IPS-20b (cell line): ENCODE measurements at regions not wholly inside any gene's neighbourhood (a gene's known extent, or its start where the extent isn't known, plus 50 kb on each side); places are given as distances from the start of the nearest gene placed in this dataset.

Experiments used
- H3K27ac ChIP-seq: one replicate; pipeline ENCODE4 v1.5.1; 2013; ENCODE audit warnings: low read length
- H3K27me3 ChIP-seq: 2 replicates; pipeline ENCODE4 v1.6.1; 2013; ENCODE audit warnings: mild to moderate bottlenecking, low read length, inconsistent platforms; ENCODE audit not compliant: insufficient read depth
- H3K36me3 ChIP-seq: 2 replicates; pipeline ENCODE4 v1.6.1; 2013; ENCODE audit warnings: low read depth, mild to moderate bottlenecking, inconsistent platforms, low read length, moderate library complexity; ENCODE audit not compliant: insufficient read depth
- H3K4me1 ChIP-seq: 2 replicates; pipeline ENCODE4 v1.6.1; 2013; ENCODE audit warnings: mild to moderate bottlenecking, control low read depth, inconsistent platforms, low read length, moderate library complexity; ENCODE audit not compliant: insufficient read depth
- H3K4me3 ChIP-seq: 2 replicates; pipeline ENCODE4 v1.5.1; 2013; ENCODE audit warnings: mild to moderate bottlenecking, low read length, inconsistent platforms
- H3K9ac ChIP-seq: 2 replicates; pipeline ENCODE4 v1.6.1; 2013; ENCODE audit warnings: low read depth, mild to moderate bottlenecking, inconsistent platforms, low read length, moderate library complexity
- H3K9me3 ChIP-seq: 2 replicates; pipeline ENCODE4 v1.6.1; 2013; ENCODE audit warnings: mild to moderate bottlenecking, low read depth, low read length, inconsistent platforms; ENCODE audit not compliant: insufficient read depth

DNA sequence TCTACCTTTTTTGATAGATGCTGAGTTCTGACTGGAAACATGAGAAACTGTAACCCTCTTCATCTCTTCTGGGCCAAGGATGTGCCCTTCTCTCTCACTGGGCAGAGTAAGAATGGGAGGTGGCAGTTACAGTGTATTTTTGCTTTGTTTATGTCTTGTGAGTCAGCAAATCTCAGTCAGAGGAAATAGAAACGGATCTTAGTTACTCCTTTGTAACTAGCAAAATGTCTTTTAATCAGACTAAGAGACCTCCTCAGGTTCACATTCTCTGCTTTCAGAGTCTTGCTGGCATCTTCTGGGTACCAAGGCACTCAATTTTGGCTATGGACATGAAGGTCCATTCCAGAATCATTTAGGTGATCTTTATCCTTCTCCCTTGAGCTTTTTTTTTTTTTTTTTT, 70.9 kb downstream of the HHEX start:
- no peaks in the 10 kb centered on the region for H3K36me3 ChIP-seq
- H3K9me3 ChIP-seq = no peaks in the 10 kb centered on the region
- H3K4me1 ChIP-seq = peaks cover 7% of the 10 kb centered on the region
- no peaks in the 10 kb centered on the region for H3K27me3 ChIP-seq
- H3K9ac ChIP-seq = no peak overlapping the region
- H3K27ac ChIP-seq = no peak overlapping the region
- no peak overlapping the region for H3K4me3 ChIP-seq

DNA sequence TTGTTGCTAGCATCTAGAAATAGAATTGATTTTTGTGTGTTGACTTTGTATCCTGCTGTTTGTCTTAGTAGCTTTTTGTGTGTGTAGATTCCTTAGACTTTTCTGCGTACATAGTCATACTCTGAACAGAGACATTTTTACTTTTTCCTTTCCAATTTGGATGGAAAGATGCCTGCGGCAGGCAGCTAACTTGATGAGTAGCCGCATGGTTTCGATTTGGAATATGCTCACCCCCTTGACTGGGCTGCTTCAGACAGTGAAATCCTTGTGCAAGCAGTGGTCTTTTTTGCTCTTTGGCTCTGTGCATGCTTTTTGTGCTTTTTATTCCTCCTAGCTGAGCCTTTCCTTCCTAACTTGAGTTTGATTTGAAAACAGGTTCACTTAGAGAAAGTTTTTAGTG, 71.8 kb downstream of the HHEX start:
- Histone ChIP-seq H3K9me3 (no peaks in the 10 kb centered on the region), H3K9ac (no peak overlapping the region), H3K27ac (no peak overlapping the region), H3K36me3 (no peaks in the 10 kb centered on the region), H3K4me3 (no peak overlapping the region), H3K4me1 (peaks cover 4% of the 10 kb centered on the region), H3K27me3 (no peaks in the 10 kb centered on the region)

DNA sequence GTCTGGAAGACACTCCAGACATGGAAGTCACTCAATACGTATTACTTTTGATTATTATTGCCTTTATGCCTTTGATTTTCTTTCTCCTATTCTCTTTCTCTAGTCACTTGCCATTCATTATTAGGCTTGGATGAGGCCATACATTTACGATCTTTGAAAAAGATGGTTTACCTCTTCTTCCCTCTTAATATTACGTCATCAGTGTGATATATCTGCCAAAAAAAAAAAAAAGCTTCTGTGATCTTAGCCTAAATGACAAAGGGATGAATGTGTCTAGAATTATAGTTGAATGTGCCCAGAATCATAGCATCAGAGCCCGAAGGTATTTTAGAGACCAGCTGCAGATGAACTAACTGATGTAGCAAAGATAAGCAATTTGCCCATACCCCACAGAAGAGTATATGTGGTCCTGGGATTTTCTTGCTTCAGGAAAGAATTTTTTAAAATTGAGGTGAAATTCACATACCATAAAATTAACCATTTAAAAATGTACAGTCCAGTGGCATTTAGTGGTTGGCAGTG, 73.9 kb downstream of the HHEX start:
- H3K9ac ChIP-seq = no peak overlapping the region
- H3K36me3 ChIP-seq = no peaks in the 10 kb centered on the region
- H3K27me3 ChIP-seq = no peaks in the 10 kb centered on the region
- H3K4me1 ChIP-seq = no peaks in the 10 kb centered on the region
- H3K9me3 ChIP-seq = no peaks in the 10 kb centered on the region
- H3K27ac ChIP-seq = no peak overlapping the region
- H3K4me3 ChIP-seq = no peak overlapping the region

DNA sequence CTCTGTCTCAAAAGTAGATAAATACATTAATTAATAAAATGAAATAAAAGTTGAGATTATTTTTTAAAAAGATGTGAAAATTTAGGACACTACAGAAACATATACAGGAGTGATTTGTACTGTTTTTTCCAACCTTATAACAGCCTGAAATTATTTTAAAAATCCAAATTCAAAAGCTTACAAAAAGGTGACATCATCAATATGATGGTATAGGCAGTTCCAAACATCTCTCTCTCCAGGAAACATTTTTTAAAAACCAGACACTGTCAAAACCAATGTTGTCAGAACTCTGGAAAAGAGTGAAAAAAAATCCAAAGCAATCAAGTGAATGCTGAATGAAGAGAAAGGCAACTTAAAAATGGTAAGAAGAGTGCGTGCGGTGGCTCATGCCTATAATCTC, 76.7 kb downstream of the HHEX start:
- Histone ChIP-seq H3K27ac (no peak overlapping the region), H3K9ac (no peak overlapping the region), H3K36me3 (no peaks in the 10 kb centered on the region), H3K9me3 (no peaks in the 10 kb centered on the region), H3K27me3 (no peaks in the 10 kb centered on the region), H3K4me3 (no peak overlapping the region), H3K4me1 (no peaks in the 10 kb centered on the region)

DNA sequence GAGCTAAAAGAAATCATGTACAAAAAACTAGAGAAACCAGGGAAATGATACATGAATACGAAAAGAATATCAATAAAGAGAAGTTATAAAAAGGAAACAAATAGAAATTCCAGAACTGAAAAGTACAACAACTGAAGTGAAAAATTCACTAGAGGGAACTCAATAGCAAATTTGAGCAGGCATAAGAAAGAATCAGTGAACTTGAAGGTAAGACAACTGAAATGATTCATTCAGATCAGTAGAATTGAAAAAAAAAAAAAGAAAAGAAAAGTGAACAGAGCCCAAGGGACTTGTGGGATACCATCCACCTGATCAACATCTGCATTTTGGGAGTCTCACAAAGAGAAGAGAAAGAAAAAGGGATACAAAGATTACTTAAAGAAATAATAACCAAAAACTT, 78.3 kb downstream of the HHEX start:
- Histone ChIP-seq H3K27me3 (no peaks in the 10 kb centered on the region), H3K4me1 (no peaks in the 10 kb centered on the region), H3K4me3 (no peak overlapping the region), H3K36me3 (no peaks in the 10 kb centered on the region), H3K9me3 (no peaks in the 10 kb centered on the region), H3K9ac (no peak overlapping the region), H3K27ac (no peak overlapping the region)

DNA sequence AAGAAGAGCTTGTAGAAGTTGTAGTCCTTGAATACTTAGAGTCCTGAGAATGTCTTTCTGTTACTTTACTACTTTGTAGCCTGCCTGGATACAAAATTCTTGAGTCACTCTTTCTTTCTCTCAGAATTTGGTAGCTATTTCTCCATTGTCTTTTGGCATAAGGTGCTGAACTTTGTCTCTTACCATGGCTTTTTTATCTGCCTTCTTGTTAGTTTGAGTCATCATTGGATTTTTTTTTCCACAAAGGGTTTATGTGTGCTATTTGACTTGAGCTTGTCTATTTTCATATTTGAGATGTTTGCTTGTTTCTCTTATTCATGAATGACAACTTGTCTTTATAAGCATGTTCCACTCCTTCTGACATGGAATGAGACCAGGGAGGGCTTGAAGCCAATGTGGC, 74.5 kb upstream of the EXOC6 start:
- H3K9me3 ChIP-seq = no peaks in the 10 kb centered on the region
- H3K9ac ChIP-seq = no peak overlapping the region
- H3K4me1 ChIP-seq = no peaks in the 10 kb centered on the region
- H3K27ac ChIP-seq = no peak overlapping the region
- H3K4me3 ChIP-seq = no peak overlapping the region
- H3K36me3 ChIP-seq = no peaks in the 10 kb centered on the region
- no peaks in the 10 kb centered on the region for H3K27me3 ChIP-seq

DNA sequence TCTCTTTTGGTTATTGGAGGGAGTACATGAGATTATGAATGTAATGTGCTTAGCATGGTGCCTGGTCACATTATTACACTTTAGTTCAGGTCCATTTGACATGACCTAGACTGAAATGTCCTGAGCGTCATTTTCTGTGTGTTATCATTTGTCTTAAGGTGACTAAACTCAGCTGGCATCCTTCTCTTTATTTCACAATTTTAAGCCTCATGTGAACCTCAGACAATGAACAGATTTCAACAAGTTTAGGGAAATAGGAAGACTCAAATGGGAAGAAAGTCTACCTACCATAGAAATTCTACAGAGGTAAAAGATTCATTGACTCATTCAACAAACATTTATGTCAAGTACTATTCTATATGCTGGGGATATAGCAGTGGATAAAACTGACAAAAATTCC, 70.2 kb upstream of the EXOC6 start:
- Histone ChIP-seq H3K27ac (no peak overlapping the region), H3K4me3 (no peak overlapping the region), H3K27me3 (no peaks in the 10 kb centered on the region), H3K9ac (no peak overlapping the region), H3K4me1 (no peaks in the 10 kb centered on the region), H3K9me3 (no peaks in the 10 kb centered on the region), H3K36me3 (no peaks in the 10 kb centered on the region)

DNA sequence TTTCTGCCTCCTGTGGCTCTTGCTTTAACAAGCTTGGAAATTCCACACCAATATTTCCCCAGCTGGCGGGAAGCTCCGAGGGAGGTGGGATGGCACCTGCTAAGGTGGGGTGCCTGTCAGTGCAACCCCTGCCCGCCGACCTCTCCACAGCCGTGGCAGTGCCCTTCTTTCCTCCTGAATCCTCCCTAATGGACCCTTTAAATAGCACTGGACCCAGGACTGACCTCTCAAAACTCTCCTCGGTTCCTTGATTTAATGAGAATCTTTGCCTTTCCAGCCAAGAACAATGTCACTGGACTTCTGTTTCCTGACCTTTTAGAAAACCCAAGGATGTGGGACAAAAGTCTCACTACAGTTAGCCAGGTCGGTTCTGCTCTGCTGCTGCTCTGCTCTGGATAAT, 63.2 kb upstream of the EXOC6 start:
- no peak overlapping the region for H3K4me3 ChIP-seq
- H3K9ac ChIP-seq = no peak overlapping the region
- no peak overlapping the region for H3K27ac ChIP-seq
- H3K36me3 ChIP-seq = no peaks in the 10 kb centered on the region
- no peaks in the 10 kb centered on the region for H3K27me3 ChIP-seq
- H3K9me3 ChIP-seq = no peaks in the 10 kb centered on the region
- H3K4me1 ChIP-seq = peaks cover 7% of the 10 kb centered on the region; the same call in 1 of the 2 replicates

DNA sequence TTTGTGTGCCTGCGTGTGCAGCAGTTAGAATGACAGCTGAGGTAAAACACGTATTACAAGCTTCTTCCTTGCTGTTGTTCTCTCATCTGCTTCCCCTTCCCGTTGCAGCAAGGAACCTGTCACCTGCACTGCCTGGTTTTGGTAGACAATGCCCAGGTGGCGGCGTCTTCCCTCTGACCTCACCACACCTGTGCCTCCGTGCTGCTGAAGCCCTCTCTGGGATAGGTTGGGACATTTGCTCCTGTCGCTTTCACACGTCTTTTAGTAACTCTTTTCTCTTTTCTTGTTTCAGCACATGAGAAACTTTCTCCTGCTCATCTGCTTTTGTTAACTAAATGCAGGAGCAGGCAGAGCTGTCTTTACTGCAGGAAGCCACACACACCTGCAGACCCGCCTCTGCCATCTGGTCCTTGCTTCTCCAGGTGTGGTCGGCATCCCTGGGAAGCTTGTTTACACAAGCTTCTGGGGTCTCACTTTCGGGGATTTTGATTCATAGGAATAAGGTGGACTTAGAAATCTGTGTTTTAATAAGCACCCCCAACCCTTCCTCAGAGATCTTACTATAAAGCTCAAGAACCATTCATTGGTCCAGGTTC, 60.7 kb upstream of the EXOC6 start:
- H3K27ac ChIP-seq = no peak overlapping the region
- H3K27me3 ChIP-seq = no peaks in the 10 kb centered on the region
- H3K4me3 ChIP-seq = no peak overlapping the region
- no peaks in the 10 kb centered on the region for H3K9me3 ChIP-seq
- peaks cover 11% of the 10 kb centered on the region; the same call in 1 of the 2 replicates for H3K4me1 ChIP-seq
- no peaks in the 10 kb centered on the region for H3K36me3 ChIP-seq
- no peak overlapping the region for H3K9ac ChIP-seq

DNA sequence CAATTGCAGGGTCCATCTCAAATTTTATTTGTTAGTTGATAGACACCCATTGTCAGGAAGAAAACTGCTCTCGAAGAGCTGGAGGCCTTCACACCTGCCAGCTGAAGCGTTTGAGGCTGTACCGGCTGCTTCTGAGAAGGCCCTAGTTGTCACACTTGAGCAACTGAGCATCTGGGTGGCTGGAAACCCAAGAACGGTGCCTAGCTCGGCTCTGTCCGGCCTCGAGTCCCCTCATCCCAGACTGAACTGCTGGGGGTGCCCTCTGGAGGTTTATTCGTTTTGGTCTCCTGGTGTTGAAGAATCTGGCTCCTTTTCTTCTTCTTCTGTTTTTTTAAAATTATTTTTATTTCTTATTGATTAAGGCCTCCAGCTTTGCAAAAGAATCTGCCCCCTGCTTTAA, 59.3 kb upstream of the EXOC6 start:
- Histone ChIP-seq H3K9ac (no peak overlapping the region), H3K9me3 (no peaks in the 10 kb centered on the region), H3K27me3 (no peaks in the 10 kb centered on the region), H3K27ac (no peak overlapping the region), H3K36me3 (no peaks in the 10 kb centered on the region), H3K4me3 (no peak overlapping the region), H3K4me1 (peaks cover 11% of the 10 kb centered on the region; the same call in 1 of the 2 replicates)

DNA sequence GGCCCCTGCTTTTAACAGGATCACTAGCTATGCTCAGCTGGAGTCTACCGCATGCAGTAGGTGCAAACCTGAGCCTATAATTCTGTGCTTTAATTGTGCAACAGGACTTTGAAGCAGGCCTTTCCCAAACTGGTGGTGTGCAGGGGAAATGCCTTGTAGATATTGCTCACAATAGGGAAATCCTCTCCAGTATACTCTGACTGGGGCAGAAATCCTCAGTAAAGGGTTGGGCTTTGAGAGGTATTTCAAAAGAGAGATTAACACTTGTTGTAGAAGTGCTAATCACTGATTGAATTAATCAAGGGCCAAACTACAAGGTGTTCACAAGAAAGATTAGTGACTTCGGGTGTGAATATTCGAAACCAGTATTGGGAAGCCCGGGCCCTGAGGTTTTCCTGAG, 58.5 kb upstream of the EXOC6 start:
- H3K36me3 ChIP-seq = no peaks in the 10 kb centered on the region
- H3K9ac ChIP-seq = no peak overlapping the region

DNA sequence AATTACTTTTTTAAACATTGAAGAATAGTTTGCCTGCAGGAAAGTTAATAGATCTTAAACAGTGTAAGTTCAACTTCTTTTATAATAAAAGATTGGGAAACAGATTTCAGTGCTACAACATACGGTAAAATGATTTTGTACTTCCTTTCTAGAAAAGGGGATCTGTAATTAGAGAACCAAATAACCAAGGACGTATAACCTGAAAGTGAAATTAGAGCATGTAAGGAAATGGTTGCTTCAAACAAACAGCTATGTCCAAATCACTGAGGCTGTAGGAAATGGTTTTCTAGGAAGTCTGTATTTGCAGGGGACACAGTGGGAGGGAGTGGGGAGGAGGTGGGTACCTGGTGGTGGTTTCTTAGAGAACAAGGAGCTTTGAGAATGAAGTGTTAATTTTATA, 57.9 kb upstream of the EXOC6 start:
- H3K9ac ChIP-seq = no peak overlapping the region
- peaks cover 11% of the 10 kb centered on the region; the same call in 1 of the 2 replicates for H3K4me1 ChIP-seq
- H3K27ac ChIP-seq = no peak overlapping the region
- no peaks in the 10 kb centered on the region for H3K9me3 ChIP-seq
- no peaks in the 10 kb centered on the region for H3K36me3 ChIP-seq
- H3K27me3 ChIP-seq = no peaks in the 10 kb centered on the region
- H3K4me3 ChIP-seq = no peak overlapping the region

More for the DNA sequence above, 58.5 kb upstream of the EXOC6 start:
- Histone ChIP-seq H3K4me3 (no peak overlapping the region), H3K9me3 (no peaks in the 10 kb centered on the region), H3K4me1 (peaks cover 11% of the 10 kb centered on the region; the same call in 1 of the 2 replicates), H3K27me3 (no peaks in the 10 kb centered on the region), H3K27ac (no peak overlapping the region)
